SH-SY5Y (cell line): ENCODE measurements at regions not wholly inside any gene's neighbourhood (a gene's known extent, or its start where the extent isn't known, plus 50 kb on each side); places are given as distances from the start of the nearest gene placed in this dataset.

Experiments used
- GATA2 ChIP-seq: IDR thresholded peaks from 2 replicates; pipeline ENCODE4 v1.6.1; 2011; ENCODE audit warnings: mild to moderate bottlenecking, low read depth, low read length
- GATA3 ChIP-seq: IDR thresholded peaks from 2 replicates; pipeline ENCODE4 v1.6.1; 2011; ENCODE audit warnings: low read depth, mild to moderate bottlenecking, low read length, moderate library complexity

- TF ChIP-seq GATA2 (no peak), GATA3 (no peak)
Observed at GRCh38 chrX:39899059-39899458, 198.7 kb downstream of the BCOR start.

GRCh38 chrX:39899856-39900776, 197.6 kb downstream of the BCOR start:
- TF ChIP-seq GATA2 (peak; percentile 57), GATA3 (no peak)

GRCh38 chrX:39900777-39901170, 197.0 kb downstream of the BCOR start:
- TF ChIP-seq GATA3 (no peak), GATA2 (no peak)

DNA sequence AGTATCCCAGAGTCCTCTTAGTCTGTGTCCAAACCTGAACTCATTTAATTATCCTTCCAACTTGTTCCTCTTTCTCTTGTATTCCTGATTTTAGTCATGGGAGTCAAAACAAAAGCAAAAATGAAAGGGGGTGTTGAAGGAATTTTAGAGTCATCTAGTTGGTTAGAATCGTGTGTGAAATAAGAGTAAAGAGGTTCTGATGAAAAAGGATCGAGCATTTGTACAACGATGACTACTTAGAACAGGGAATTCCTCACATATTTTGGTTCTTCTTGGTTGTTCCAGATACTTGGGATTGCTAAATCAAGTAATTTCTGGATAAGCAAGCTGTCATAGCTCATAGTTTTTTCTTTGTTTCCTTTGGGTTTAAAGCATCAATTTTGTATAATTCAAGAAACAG, 194.4 kb downstream of the BCOR start:
- TF ChIP-seq GATA3 (no peak), GATA2 (no peak)

GRCh38 chrX:39903937-39904336, 193.8 kb downstream of the BCOR start:
- no peak for TF ChIP-seq GATA2
- no peak for TF ChIP-seq GATA3

GRCh38 chrX:39904816-39905537, 192.8 kb downstream of the BCOR start:
- TF ChIP-seq GATA2 (no peak; the same call in 1 of the 2 replicates), GATA3 (no peak)

GRCh38 chrX:39905538-39905891, 192.2 kb downstream of the BCOR start:
- TF ChIP-seq GATA3 (no peak), GATA2 (no peak)

GRCh38 chrX:39905946-39906345, 191.8 kb downstream of the BCOR start:
- TF ChIP-seq GATA2, result no peak
- TF ChIP-seq GATA3, result no peak

- TF ChIP-seq GATA3 (no peak), GATA2 (no peak)
Observed at GRCh38 chrX:39907964-39908661, 189.6 kb downstream of the BCOR start.

DNA sequence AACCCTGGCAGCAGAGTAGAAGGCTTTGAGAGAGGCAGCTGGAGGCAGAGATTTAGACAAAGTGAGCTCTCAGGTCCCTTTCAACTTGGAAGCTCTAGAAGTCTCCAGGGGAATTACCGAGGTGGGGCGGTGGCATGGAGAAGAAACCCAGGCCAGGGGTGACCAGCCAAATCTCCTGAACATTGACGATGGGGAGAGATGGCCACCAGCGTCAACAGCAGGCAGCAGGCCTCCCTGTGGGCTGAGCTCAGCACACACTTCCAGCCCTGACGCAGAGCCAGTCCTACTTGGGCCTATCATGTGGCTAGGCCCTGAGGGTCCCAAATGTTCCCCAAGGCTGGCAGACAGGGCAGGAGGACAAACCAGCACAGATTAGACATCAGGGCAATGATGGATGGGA, 187.8 kb downstream of the BCOR start:
- TF ChIP-seq GATA3 (no peak), GATA2 (no peak)

- TF ChIP-seq GATA2, result no peak
- no peak for TF ChIP-seq GATA3
Observed at GRCh38 chrX:39910651-39911050, 187.1 kb downstream of the BCOR start.

GRCh38 chrX:39911278-39911897, 186.4 kb downstream of the BCOR start:
- TF ChIP-seq GATA3, result no peak
- TF ChIP-seq GATA2, result no peak

- no peak for TF ChIP-seq GATA3
- TF ChIP-seq GATA2, result no peak
Observed at GRCh38 chrX:39912126-39912525, 185.6 kb downstream of the BCOR start.

DNA sequence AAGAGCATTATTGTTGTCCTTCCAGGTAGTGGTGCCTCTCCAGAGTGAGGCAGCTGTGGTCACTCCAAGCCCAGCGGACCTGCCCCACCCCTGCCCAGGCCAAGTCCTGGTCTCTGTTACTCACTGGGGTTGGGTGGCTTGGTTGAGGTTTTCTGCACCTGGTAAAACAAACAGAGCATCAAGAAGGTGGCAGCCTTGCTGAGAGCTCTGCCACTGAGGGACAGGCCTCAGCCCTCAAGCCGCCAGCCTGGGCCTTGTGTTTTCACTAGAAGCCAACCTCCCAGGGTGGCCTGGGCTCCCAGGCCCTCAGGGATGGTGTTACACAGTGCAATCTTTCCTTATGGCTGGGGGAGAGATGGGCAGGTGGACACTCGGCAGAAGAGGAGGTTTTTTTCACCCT, 182.7 kb downstream of the BCOR start:
- TF ChIP-seq GATA2, result no peak
- no peak for TF ChIP-seq GATA3

- TF ChIP-seq GATA2 (no peak), GATA3 (no peak)
Observed at GRCh38 chrX:39915596-39915995, 182.2 kb downstream of the BCOR start.

DNA sequence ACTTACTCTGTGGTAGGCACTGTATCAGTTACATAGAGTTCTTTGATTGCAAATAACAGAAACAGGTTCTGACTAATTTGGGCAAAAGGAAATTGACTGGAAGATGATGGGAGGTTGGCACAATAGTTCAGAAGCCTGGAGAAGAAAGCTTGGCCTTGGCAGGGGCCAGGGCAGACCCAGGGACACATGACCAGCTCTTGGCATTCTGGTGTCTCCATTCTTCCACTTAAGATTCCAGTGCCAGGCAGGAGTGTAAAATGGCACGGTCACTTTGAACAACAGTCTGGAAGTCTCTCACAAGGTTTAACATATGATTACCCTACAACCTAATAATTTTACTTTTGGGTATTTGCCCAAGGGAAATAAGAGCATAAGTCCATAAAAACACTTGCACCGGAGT, 175.9 kb downstream of the BCOR start:
- TF ChIP-seq GATA3, result no peak
- no peak for TF ChIP-seq GATA2
